ENCODE measurements at regions not wholly inside any gene's neighbourhood (a gene's known extent, or its start where the extent isn't known, plus 50 kb on each side); places are given as distances from the start of the nearest gene placed in this dataset.

DNA sequence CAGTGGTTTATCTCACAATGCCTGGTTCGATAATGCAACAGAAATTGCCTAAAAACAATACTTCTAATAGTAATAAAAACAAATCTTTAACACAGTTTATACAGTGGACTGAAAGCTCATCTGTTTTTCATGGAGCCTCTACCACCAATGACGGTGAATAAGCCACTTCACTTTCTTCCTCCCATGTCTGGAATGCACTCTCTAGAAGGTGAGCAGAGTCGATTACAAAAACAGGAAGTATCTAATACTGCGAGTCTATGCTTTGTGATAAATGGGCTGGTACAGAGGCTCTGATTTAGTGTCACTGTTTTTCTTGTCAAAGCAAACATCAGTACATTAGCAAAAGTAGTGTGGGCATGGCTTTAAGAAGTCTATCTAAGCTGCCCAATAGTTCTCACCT, 1348.6 kb upstream of the SLC10A2 start:
- TF ChIP-seq, protein P1, sequence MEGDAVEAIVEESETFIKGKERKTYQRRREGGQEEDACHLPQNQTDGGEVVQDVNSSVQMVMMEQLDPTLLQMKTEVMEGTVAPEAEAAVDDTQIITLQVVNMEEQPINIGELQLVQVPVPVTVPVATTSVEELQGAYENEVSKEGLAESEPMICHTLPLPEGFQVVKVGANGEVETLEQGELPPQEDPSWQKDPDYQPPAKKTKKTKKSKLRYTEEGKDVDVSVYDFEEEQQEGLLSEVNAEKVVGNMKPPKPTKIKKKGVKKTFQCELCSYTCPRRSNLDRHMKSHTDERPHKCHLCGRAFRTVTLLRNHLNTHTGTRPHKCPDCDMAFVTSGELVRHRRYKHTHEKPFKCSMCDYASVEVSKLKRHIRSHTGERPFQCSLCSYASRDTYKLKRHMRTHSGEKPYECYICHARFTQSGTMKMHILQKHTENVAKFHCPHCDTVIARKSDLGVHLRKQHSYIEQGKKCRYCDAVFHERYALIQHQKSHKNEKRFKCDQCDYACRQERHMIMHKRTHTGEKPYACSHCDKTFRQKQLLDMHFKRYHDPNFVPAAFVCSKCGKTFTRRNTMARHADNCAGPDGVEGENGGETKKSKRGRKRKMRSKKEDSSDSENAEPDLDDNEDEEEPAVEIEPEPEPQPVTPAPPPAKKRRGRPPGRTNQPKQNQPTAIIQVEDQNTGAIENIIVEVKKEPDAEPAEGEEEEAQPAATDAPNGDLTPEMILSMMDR (IDR thresholded peaks at IDR 0.05) = no peak
- TF ChIP-seq POLR2A (IDR thresholded peaks at IDR 0.05) = no peak
